Ecto neural progenitor cell (in vitro differentiated cells): ENCODE measurements at regions not wholly inside any gene's neighbourhood (a gene's known extent, or its start where the extent isn't known, plus 50 kb on each side); places are given as distances from the start of the nearest gene placed in this dataset.
"Not testable (repeated sequence)": the region's sequence is repeated elsewhere in the genome, so short reads cannot be mapped to it uniquely, and the experiment has no call there.

ENCODE experiments used
- DNase-seq: peaks from one replicate; pipeline ENCODE4 v3.0.0-alpha.2; 2018; ENCODE audit warnings: low spot score

- no peak for DNase-seq
These were observed 75.0 kb upstream of the MBNL1 start for GRCh38 chr3:152193673-152194267.

GRCh38 chr3:152195206-152195605, 73.5 kb upstream of the MBNL1 start:
- DNase-seq, result no peak

GRCh38 chr3:152196782-152197181, 71.9 kb upstream of the MBNL1 start:
- DNase-seq, result no peak

- no peak for DNase-seq
These were observed 71.3 kb upstream of the MBNL1 start for GRCh38 chr3:152197451-152197850.

DNA sequence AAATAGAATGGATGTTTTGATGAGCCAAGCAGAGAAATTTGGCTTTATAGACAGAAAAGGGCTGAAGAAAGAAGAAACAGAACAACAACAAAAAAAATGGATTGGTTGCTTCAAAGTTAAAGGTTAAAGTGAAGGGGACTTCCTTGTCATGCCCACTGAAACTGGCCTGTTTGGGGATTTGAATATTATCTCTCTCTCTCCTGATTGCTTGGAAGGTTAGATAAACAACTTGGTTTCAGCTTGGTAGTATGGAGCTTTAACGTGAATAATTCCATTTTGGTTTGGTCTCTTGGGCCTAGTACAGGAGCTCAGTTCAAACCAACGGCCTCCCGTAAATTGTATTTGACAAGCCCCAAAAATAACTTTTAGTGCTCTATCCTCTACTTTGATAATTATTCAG, 70.8 kb upstream of the MBNL1 start:
- no peak for DNase-seq

DNA sequence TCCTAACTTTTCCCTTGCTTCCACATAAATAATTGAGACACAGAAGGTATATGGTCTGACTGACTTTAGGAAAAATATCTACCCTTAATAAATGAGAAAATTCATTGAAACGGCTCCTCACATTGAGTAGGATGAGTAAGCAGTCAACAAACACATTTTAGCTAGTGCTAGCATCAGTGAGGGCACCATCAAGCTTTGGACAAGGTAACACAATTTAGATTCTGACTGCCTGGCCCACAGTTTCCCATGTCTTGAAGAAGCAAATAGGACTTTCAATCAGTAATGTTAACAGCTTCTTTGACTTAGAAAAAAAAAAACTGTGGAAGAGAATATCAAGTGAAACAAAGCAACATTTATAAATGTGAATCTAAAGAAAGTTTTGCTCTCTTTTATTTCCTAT, 70.1 kb upstream of the MBNL1 start:
- no peak for DNase-seq

DNA sequence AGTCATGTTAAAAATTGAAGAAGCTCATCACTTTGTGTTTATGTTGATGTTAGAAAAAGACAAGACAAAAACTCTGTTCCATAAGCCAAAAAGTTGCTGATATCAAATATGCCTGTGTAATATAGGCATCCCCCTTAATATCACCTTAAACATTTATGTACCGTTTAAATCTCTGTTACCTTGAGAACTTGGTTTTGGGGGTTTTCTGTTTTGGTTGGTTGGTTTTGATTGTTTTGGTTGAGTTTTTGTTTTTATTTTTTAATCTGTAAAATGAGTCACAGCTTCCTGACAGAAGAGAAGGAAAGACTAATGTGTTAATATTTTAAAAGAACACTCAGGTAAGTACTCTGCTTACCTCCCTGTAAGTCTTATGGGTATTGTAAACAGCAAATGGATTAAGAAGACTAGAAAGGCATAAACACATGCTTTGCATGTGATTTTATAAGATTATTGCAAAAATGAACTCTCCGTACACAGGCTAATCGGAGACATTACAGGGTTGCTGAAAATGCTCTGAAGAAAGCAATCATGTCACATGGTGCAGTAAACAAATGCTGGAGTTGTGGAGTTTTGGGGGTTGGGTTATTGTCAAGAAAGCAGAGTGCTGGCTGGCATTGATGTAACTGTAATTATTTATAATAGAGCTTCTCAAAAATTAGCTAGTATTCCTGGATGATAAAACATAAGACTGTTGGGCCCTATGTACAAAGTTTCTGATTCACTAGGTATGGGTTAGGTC, 69.5 kb upstream of the MBNL1 start:
- DNase-seq, result no peak

DNA sequence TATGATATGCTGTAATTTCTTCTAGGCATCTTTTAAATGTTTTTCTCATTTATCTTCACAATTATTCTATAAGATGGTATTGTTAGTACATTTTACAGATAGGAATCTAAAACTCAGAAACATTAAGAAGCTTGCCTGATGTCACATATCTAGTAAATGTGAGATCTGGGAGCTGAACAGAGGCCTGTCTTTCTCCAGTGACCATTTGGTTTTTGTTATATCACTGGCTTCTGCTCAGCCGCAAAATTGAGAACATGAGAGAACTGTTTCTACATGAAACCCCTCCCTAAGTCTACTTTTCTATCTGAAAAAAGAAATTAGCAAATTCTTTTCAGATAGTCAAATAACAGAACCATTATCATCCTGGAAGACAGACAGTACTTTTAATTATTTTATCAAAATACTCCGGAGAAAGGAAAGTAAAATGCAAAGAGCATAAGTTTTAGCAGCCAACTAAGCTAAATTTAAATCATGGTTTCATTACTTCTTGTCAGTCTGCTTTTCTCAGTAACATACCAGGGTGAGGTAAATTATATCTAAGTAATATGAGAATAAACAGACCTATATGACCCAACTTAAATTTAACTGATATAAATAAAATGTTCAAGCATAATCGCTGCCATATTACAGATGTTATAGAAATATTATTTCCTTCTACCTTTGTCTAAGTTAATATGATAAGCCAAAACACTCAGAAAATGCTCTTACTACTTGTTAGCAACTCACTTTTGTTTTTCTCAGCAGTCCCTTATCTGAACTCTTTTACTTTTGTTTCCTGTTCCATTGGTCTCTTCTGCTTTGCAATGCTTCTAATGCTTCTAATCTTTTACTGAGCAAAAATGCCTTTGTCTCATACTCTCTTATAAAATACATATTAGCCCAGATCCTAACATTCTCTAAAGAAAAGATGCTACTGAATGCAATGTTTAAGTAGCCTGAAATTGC, 68.0 kb upstream of the MBNL1 start:
- DNase-seq, result no peak

DNA sequence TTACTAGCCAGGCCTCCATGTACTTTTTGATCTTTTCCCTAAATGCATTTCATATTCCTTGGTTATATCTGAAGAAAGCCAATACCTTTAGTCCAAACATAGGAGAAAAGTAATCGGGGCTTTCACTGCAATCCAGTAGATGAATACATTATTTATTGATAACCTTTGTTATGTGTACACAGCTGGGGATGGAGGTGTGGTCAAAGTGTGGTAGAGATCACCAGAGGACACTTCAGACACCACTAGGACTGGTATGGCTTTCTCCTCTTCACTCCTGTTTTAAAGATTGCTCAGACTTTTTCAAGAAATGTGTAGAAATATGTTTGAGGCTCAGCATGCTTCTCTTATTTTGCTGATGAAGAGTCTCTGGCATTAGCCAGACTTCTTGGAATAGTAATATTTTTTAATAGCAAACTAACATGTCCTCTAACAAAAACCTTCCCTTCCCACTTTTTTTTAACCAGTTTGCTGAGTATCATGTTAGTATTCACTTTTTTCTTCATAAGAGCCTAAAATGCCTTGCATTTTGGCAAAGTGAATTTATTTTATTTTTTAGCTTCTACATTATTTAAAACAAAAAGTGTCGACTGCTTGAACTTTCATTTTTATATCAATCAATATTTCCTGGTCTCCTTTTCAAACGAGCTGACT, 65.6 kb upstream of the MBNL1 start:
- no peak for DNase-seq

- DNase-seq, result no peak
These were observed 65.1 kb upstream of the MBNL1 start for GRCh38 chr3:152203652-152204051.

GRCh38 chr3:152204218-152204617, 64.5 kb upstream of the MBNL1 start:
- DNase-seq, result no peak

GRCh38 chr3:152205097-152205593, 63.6 kb upstream of the MBNL1 start:
- no peak for DNase-seq

GRCh38 chr3:152206243-152206760, 62.4 kb upstream of the MBNL1 start:
- DNase-seq, result no peak

GRCh38 chr3:152208439-152208838, 60.3 kb upstream of the MBNL1 start:
- no peak for DNase-seq

DNA sequence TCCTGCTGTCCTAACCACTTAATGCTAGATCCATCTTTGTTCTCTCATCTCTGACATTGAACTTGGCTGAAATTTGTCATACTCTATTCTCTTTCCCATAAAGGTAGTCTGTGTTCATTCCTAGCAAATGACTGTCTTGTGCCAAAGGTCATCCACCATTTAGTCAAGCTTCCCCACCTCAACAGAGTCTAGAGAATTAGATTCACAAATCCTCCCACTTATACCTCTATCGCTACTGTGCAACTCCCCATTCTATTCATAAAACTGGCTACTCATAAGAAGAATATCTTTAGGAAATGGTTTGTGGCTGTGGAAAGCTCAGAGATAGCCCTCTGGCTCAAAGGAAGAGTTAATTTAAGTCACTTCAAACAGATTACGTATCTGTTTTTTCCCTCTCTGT, 59.7 kb upstream of the MBNL1 start:
- no peak for DNase-seq

DNA sequence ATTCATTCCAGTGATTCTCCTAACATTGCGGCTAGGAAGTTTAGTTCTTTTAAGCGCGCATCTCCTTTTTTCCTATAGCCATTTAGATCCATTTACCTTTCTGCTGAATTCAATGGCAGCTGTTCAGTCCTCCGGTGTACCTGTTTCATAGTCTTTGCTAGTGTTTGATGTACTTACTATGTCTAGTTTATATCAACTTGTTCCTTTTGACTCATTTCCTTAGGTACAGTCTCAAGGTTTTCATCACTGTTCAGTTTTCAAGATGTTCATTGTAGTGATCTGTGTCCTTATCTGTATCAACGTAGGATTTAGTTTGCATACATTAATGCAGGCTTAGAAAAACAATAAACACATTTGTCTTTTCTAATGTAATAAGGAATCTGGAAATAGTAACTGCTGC, 59.0 kb upstream of the MBNL1 start:
- no peak for DNase-seq

DNA sequence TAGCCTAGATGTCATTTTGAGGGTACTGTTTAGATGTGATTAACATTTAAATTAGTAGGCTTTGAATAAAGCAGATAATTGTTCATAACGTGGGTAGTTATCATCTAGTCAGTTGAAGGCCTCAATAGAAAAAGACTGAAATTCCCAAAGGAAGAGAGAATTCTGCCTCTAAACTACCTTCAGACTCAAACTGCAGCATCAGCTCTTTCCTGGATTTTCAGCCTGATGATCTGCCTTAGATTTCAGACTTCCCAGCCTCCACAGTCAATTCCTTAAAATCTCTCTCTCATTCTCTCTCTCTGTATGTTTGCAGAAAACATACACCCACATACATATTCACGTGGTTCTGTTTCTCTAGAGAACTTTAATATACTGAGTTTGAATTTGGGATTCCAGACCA, 58.0 kb upstream of the MBNL1 start:
- DNase-seq, result no peak

- no peak for DNase-seq
These were observed 57.1 kb upstream of the MBNL1 start for GRCh38 chr3:152211655-152212054.

GRCh38 chr3:152213203-152213602, 55.5 kb upstream of the MBNL1 start:
- no peak for DNase-seq

DNA sequence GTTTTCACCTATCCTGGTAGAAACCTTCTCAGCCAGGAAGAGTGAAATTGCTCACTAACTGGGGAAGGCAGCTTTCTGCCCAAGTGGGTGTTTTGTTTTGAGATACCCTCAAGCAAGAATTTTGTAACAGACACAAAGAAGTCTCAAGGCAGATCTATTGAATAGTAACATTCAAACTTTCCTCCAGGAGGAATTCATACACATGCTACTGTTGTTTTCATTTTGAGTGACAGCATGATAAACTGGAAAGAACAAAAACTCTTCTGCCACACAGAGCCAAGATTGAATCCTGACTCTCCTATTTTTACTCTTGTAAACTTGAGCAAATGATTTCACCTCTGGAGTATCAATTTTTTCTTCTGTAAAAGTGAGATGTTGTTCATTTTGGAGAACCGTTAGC, 54.8 kb upstream of the MBNL1 start:
- no peak for DNase-seq

DNA sequence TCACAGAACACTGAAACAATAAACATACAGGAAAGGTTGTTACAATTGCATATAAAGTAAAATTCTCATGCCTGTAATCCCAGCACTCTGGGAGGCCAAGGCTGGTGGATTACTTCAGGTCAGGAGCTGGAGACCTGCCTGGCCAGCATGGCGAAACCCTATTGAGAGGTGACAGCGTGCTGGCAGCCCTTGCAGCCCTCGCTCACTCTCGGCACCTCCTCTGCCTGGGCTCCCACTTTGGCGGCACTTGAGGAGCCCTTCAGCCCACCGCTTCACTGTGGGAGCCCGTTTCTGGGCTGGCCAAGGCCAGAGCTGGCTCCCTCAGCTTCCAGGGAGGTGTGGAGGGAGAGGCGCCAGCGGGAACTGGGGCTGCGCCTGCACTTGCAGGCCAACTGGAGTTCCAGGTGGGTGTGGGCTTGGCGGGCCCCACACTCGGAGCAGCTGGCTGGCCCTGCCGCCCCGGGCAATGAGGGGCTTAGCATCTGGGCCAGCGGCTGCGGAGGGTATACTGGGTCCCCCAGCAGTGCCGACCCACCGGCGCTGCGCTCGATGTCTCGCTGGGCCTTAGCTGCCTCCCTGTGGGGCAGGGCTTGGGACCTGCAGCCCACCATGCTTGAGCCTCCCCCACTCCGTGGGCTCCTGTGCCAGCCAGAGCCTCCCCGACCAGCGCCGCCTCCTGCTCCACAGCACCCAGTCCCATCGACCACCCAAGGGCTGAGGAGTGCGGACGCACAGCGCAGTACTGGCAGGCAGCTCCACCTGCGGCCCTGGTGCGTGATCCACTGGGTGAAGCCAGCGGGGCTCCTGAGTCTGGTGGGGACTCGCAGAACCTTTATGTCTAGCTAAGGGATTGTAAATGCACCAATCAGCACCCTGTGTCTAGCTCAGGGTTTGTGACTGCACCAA, 51.5 kb upstream of the MBNL1 start:
- not testable (repeated sequence) for DNase-seq
